ENCODE measurements at regions not wholly inside any gene's neighbourhood (a gene's known extent, or its start where the extent isn't known, plus 50 kb on each side); places are given as distances from the start of the nearest gene placed in this dataset.

DNA sequence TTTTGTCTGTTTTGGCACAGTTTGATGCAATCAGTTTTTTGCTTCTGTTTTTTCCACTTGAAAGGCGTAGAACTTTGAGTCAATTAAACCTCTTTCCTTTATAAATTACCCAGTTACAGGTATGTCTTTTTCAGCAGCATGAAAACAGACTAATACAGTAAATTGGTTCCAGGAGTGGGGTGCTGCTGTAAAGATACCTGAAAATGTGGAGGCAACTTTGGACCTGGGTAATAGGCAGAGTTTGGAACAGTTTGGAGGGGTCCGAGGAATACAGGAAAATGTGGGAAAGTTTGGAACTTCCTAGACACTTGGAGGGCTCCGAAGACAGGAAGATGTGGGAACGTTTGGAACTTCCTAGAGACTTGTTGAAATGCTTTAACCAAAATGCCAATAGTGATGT is 2022.2 kb downstream of the MAT2B start:
- Mint-ChIP-seq H3K27me3 (no peaks in the 10 kb centered on the region), H3K27ac (no peak overlapping the region), H3K4me3 (no peak overlapping the region), H3K9me3 (peaks cover 43% of the 10 kb centered on the region), H3K4me1 (ENCODE audit: low read depth) (no peaks in the 10 kb centered on the region), H3K36me3 (ENCODE audit: low read depth) (no peaks in the 10 kb centered on the region)
- intact Hi-C loops (cut with micrococcal nuclease) = no loop called here

DNA sequence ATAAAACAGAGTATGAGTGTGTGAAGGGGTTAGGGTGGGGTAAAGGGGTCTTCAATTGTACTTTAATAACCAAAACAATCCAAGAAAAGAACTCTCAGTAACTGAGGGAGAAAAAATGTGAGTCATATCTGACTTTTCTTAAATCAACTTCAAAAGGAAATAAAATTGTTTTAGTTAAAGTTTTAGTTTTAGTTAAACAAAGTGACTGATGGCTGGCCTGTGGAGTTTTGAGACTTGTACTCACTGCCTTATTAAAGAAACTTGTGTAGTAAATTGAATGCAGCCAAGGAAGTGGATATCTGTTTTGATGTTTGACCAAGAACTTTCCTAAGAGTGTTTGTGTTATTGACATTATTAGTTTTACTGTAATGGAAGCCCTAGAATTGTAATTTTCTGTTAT is 2032.6 kb downstream of the MAT2B start:
- Mint-ChIP-seq H3K4me1 (ENCODE audit: low read depth) (no peaks in the 10 kb centered on the region), H3K4me3 (no peak overlapping the region), H3K27me3 (no peaks in the 10 kb centered on the region), H3K9me3 (peaks cover 15% of the 10 kb centered on the region), H3K36me3 (ENCODE audit: low read depth) (no peaks in the 10 kb centered on the region), H3K27ac (no peak overlapping the region)
- intact Hi-C loops (cut with micrococcal nuclease) = no loop called here

DNA sequence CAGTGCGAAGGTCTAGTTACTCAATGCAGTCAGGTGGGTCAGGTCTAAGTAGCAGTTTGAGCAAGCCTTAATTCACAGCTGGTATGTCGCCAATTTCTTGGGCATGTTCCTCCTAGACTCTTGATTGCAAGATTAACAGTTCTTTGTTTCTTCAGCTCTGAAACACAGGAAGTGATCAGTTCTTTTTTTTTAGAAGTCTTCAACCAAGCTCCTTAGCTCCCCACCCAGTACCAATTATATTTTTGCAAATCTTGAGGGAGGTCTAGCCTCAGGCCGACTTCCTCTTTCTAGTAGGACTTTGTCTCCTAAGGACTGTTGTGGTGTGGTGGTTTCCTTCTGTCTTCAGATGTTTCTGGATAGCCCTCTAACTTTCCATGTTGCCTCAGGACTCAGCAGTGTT is 2054.2 kb downstream of the MAT2B start:
- intact Hi-C loops (cut with micrococcal nuclease) = no loop called here
- Mint-ChIP-seq H3K27ac (no peak overlapping the region), H3K27me3 (no peaks in the 10 kb centered on the region), H3K9me3 (no peaks in the 10 kb centered on the region), H3K4me1 (ENCODE audit: low read depth) (no peaks in the 10 kb centered on the region), H3K4me3 (no peak overlapping the region), H3K36me3 (ENCODE audit: low read depth) (no peaks in the 10 kb centered on the region)

DNA sequence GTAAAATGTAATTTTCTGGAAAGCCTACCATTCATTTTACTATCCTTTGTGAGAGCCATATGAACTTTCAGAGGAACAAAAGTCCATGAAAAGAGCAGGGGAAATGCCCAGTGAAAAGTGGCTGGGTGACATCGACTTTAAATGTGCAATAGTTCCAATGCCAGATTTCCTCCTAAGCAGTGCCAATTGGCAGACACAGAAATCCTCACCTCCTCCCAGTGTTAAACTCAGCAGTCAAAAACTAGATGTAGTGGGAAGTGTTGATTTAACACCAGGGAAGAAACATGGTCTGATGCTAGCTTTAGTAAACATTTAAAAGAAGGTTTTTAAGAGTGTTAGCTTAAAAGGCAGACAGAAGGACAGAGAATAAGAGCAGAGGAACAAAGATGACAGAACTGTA is 2055.2 kb downstream of the MAT2B start:
- Mint-ChIP-seq H3K27ac (no peak overlapping the region), H3K27me3 (no peaks in the 10 kb centered on the region), H3K4me1 (ENCODE audit: low read depth) (no peaks in the 10 kb centered on the region)

DNA sequence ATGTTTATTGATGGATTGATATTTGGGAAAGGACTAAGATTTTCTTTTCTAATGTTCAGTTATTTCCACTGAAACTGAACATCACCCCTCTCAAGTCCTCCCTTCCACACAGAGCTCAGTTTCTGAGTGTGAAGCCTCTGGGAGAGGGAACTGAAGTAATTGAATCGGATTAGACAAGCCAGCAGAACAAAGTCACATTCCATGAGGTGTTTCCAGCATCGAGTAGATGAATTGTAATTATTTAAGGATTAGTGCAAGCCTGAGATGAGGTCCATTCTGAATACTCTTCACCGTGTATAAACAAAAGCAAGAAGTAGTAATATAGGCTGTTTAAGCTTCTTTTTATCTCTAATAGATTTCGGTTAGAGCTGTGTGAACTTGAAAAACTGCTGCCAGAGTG is 2060.5 kb downstream of the MAT2B start:
- H3K27me3 Mint-ChIP-seq = no peaks in the 10 kb centered on the region

More for the DNA sequence above, 2055.2 kb downstream of the MAT2B start:
- Mint-ChIP-seq H3K9me3 (no peaks in the 10 kb centered on the region), H3K36me3 (ENCODE audit: low read depth) (no peaks in the 10 kb centered on the region), H3K4me3 (no peak overlapping the region)
- intact Hi-C loops (cut with micrococcal nuclease) = no loop called here

DNA sequence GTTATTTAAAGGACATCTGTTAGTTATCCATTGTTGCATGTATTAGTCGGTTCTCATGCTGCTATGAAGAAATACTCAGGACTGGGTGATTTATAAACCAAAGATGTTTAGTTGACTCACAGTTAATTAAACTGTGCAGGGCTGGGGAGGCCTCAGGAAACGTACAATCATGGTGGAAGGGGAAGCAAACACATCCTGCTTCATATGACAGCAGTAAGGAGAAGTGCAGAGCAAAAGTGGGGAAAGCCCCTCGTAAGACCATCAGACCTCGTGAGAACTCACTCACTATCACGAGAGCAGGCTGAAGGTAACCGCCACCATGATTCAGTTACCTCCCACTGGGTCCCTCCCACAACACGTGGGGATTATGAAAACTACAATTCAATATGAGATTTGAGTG is 2064.1 kb downstream of the MAT2B start:
- Mint-ChIP-seq H3K27ac (no peak overlapping the region), H3K36me3 (ENCODE audit: low read depth) (no peaks in the 10 kb centered on the region), H3K4me3 (no peak overlapping the region), H3K9me3 (peaks cover 33% of the 10 kb centered on the region), H3K4me1 (ENCODE audit: low read depth) (peaks cover 6% of the 10 kb centered on the region), H3K27me3 (no peaks in the 10 kb centered on the region)
- intact Hi-C loops (cut with micrococcal nuclease) = no loop called here

More for the DNA sequence above, 2060.5 kb downstream of the MAT2B start:
- peaks cover 18% of the 10 kb centered on the region for H3K9me3 Mint-ChIP-seq
- H3K36me3 Mint-ChIP-seq (ENCODE audit: low read depth) = no peaks in the 10 kb centered on the region
- H3K4me3 Mint-ChIP-seq = no peak overlapping the region
- intact Hi-C loops (cut with micrococcal nuclease) = no loop called here
- H3K4me1 Mint-ChIP-seq (ENCODE audit: low read depth) = no peaks in the 10 kb centered on the region
- no peak overlapping the region for H3K27ac Mint-ChIP-seq

DNA sequence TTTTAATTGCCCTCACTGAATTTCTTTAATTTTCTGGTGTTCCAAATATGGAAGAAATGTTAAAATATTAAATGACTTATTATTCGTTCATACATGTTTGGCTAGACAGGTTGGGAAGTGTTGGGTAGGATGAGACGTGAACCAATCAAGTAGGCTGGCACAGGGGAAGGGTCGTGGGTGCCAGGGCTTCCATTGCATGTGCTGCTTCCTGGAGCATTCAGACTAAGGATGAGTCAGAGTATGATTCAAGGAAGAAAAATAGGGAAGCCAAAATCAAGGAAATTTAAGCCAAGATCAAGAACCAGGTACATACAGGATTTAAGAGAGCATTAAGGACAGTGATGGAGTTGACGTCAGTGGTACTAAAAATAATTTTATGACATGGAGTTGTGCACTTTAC is 2068.0 kb downstream of the MAT2B start:
- H3K4me3 Mint-ChIP-seq = no peak overlapping the region
- no peaks in the 10 kb centered on the region for H3K27me3 Mint-ChIP-seq
- intact Hi-C loops (cut with micrococcal nuclease) = no loop called here
- peaks cover 6% of the 10 kb centered on the region for H3K4me1 Mint-ChIP-seq (ENCODE audit: low read depth)
- H3K27ac Mint-ChIP-seq = no peak overlapping the region
- H3K36me3 Mint-ChIP-seq (ENCODE audit: low read depth) = no peaks in the 10 kb centered on the region
- peaks cover 33% of the 10 kb centered on the region for H3K9me3 Mint-ChIP-seq

DNA sequence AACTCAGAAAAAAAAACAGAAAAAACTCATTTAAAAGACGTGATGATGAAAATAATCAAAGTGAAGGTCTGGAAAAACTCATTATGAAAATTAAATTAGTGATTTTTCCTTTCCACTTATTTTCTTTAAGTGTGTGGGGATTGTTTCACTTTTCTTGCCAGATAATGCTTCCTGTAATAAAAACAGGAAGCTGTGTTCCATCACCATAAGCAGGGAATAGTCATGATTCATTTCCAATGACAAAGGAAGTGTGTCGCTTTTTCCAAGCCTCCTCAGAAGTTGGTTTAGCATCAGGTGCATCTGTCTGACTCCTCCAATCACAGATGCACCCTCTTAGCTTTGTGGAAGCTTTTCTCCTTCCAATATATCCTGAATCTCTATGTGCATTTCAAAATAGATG is 2068.7 kb downstream of the MAT2B start:
- H3K27ac Mint-ChIP-seq = no peak overlapping the region
- peaks cover 32% of the 10 kb centered on the region for H3K9me3 Mint-ChIP-seq
- no peaks in the 10 kb centered on the region for H3K36me3 Mint-ChIP-seq (ENCODE audit: low read depth)
- intact Hi-C loops (cut with micrococcal nuclease) = no loop called here
- H3K4me1 Mint-ChIP-seq (ENCODE audit: low read depth) = peaks cover 6% of the 10 kb centered on the region
- H3K4me3 Mint-ChIP-seq = no peak overlapping the region
- H3K27me3 Mint-ChIP-seq = no peaks in the 10 kb centered on the region

DNA sequence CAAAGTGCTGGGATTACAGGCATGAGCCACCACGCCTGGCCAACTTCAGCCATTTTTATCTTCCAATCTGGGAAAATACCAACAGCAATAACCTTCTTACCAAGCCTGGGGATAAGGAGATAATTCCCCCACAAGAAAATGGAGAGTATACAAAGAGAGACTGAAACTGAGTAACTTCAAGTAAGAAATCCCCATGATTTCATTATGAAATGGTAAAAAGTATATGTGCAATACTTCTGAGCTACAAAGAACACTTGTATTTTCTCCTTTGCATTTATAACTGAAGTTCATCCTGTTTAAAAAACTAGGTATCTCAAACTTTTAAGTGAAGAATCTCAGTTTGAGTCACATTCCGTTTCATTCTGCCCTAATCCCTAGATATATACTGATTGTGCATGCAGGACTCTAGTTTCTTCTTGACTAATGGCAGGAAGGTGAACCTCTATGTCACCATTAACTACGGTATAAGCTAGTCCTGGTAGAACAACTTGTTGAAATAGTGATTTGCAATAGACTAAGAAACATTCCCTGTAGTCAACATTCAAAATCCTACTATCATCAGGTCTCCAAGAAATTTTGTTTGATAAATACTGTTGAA is 2071.4 kb downstream of the MAT2B start:
- Mint-ChIP-seq H3K27ac (no peak overlapping the region), H3K27me3 (no peaks in the 10 kb centered on the region), H3K9me3 (peaks cover 6% of the 10 kb centered on the region), H3K36me3 (ENCODE audit: low read depth) (no peaks in the 10 kb centered on the region), H3K4me3 (no peak overlapping the region), H3K4me1 (ENCODE audit: low read depth) (peaks cover 6% of the 10 kb centered on the region)
- intact Hi-C loops (cut with micrococcal nuclease) = no loop called here

DNA sequence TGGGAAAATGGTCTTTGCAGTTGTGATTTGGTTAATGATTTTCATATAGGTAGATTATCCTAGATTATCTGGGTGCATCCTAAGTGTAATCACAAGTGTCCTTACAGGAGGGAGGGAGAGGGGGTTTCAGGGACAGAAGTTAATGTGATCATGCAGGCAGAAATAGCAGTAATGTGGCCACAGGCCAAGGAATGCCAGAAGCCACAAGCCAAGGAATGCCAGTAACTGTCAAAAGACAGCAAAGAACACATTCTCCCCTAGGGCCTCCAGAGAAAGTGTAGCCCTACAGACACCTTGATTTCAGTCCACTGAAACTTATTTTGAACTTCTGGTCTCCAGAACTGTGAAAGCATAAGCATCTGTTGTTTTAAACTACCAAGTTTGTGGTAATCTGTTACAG is 2074.5 kb downstream of the MAT2B start:
- Mint-ChIP-seq H3K4me3 (no peak overlapping the region), H3K9me3 (no peaks in the 10 kb centered on the region), H3K4me1 (ENCODE audit: low read depth) (no peaks in the 10 kb centered on the region), H3K36me3 (ENCODE audit: low read depth) (no peaks in the 10 kb centered on the region), H3K27ac (no peak overlapping the region), H3K27me3 (no peaks in the 10 kb centered on the region)
- intact Hi-C loops (cut with micrococcal nuclease) = no loop called here

DNA sequence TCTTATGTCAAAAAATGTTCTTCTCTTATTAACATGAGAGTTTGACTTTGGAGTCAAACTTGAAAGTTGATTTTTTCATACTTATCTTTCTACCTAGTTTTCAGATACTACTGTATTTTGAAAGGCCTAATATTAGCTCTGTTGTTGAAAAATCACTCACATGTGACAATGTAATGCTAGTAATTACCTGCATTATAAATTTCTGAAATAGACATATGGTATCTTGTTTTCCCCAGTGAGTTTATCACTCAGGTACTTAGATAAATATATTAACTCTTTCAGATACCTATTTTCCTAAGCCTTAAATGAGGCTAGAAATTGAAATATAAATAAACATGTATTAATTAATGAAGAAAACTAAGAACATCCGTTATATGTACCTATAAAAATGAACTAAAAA is 2089.3 kb downstream of the MAT2B start:
- no peaks in the 10 kb centered on the region for H3K27me3 Mint-ChIP-seq
- no peaks in the 10 kb centered on the region for H3K36me3 Mint-ChIP-seq (ENCODE audit: low read depth)
- H3K9me3 Mint-ChIP-seq = peaks cover 12% of the 10 kb centered on the region
- H3K4me1 Mint-ChIP-seq (ENCODE audit: low read depth) = no peaks in the 10 kb centered on the region
- H3K4me3 Mint-ChIP-seq = no peak overlapping the region
- no peak overlapping the region for H3K27ac Mint-ChIP-seq
- intact Hi-C loops (cut with micrococcal nuclease) = no loop called here

DNA sequence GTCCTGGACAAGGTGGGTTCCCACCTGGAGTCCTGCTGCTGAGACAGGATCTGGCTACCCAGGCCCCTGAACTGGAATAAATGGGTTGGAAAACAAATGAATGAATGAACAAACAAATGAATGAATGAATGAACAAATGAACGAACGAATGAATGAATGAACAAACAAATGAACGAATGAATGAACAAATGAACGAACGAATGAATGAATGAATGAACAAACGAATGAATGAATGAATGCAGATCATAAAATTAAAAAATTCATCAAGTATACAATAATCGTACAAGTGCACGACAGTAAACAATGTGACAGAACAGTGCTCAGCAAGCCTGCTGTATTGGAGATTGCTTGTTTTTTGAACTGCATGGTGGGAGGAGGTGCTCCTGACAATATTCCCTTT is 2097.1 kb downstream of the MAT2B start:
- Mint-ChIP-seq H3K27ac (no peak overlapping the region), H3K9me3 (peaks cover 16% of the 10 kb centered on the region), H3K27me3 (no peaks in the 10 kb centered on the region), H3K4me3 (no peak overlapping the region), H3K4me1 (ENCODE audit: low read depth) (no peaks in the 10 kb centered on the region), H3K36me3 (ENCODE audit: low read depth) (no peaks in the 10 kb centered on the region)
- intact Hi-C loops (cut with micrococcal nuclease) = no loop called here

DNA sequence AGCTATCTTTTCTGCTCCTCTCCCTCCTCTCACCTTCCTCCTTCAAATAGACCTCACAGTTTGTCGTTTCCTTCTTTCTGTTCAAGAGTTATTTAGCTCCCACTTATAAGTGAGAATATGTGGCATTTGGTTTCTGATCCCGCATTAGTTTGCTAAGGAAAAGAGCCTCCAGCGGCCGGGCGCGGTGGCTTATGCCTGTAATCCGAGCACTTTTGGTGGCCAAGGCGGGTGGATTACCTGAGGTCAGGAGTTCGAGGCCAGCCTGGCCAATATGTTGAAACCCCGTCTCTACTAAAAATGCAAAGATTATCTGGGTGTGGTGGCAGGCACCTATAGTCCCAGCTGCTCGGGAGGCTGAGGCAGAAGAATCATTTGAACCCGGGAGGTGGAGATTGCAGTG is 2101.6 kb downstream of the MAT2B start:
- intact Hi-C loops (cut with micrococcal nuclease) = no loop called here
- no peaks in the 10 kb centered on the region for H3K27me3 Mint-ChIP-seq
- peaks cover 16% of the 10 kb centered on the region for H3K9me3 Mint-ChIP-seq
- no peak overlapping the region for H3K4me3 Mint-ChIP-seq
- H3K27ac Mint-ChIP-seq = no peak overlapping the region
- H3K4me1 Mint-ChIP-seq (ENCODE audit: low read depth) = no peaks in the 10 kb centered on the region
- H3K36me3 Mint-ChIP-seq (ENCODE audit: low read depth) = no peaks in the 10 kb centered on the region

DNA sequence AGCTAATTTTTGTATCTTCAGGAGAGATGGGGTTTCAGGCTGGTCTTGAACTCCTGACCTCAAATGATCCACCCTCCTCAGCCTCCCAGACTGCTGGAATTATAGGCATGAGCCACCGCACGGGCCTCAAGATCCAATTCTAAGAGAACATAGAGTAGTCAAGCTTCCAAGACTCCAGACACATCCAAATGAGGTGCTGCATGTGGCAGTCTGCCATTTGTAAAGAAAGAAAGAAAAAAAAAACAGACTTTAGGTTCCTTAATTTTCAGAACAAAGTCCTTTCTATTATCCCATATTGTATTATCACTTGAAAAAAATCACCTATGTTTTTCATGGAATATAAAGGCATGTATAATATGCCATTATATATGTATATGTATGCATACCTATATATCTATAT is 2104.5 kb downstream of the MAT2B start:
- no peak overlapping the region for H3K4me3 Mint-ChIP-seq
- H3K4me1 Mint-ChIP-seq (ENCODE audit: low read depth) = no peaks in the 10 kb centered on the region
- H3K27ac Mint-ChIP-seq = no peak overlapping the region
- H3K36me3 Mint-ChIP-seq (ENCODE audit: low read depth) = no peaks in the 10 kb centered on the region
- H3K9me3 Mint-ChIP-seq = peaks cover 4% of the 10 kb centered on the region
- intact Hi-C loops (cut with micrococcal nuclease) = no loop called here
- no peaks in the 10 kb centered on the region for H3K27me3 Mint-ChIP-seq

Measured in dendritic cell treated with granulocyte-macrophage colony-stimulating factor and Interleukin-4, amounts not matched to agents 40 ng/mL and 50 ng/mL, for 4 days (primary cell).